BE2C (cell line): ENCODE measurements at regions not wholly inside any gene's neighbourhood (a gene's known extent, or its start where the extent isn't known, plus 50 kb on each side); places are given as distances from the start of the nearest gene placed in this dataset.
"Not testable (repeated sequence)": the region's sequence is repeated elsewhere in the genome, so short reads cannot be mapped to it uniquely, and the experiment has no call there.

Source experiments
- DNase-seq: peaks from one replicate; pipeline ENCODE4 v3.0.0-alpha.2; 2020
- H3K27me3 ChIP-seq: fragments of 250-450 bp; sonication (Bioruptor Pico); 2 replicates; pipeline ENCODE4 v1.5.1; 2020; ENCODE audit warnings: mild to moderate bottlenecking
- H3K36me3 ChIP-seq: fragments of 250-450 bp; sonication (Bioruptor Pico); 2 replicates; pipeline ENCODE4 v1.5.1; 2020; ENCODE audit warnings: mild to moderate bottlenecking
- H3K4me1 ChIP-seq: fragments of 250-450 bp; sonication (Bioruptor Pico); 2 replicates; pipeline ENCODE4 v1.5.1; 2020
- H3K4me3 ChIP-seq: 2 replicates; pipeline ENCODE4 v1.5.1; 2011; ENCODE audit warnings: low read depth, low read length
- H3K9me3 ChIP-seq: fragments of 250-450 bp; sonication (Bioruptor Pico); 2 replicates; pipeline ENCODE4 v1.5.1; 2020
- TF ChIP-seq, protein P1 (sequence below): IDR thresholded peaks from 2 replicates; pipeline ENCODE4 v1.5.1; 2012; ENCODE audit warnings: mild to moderate bottlenecking, low read depth, low read length

DNA sequence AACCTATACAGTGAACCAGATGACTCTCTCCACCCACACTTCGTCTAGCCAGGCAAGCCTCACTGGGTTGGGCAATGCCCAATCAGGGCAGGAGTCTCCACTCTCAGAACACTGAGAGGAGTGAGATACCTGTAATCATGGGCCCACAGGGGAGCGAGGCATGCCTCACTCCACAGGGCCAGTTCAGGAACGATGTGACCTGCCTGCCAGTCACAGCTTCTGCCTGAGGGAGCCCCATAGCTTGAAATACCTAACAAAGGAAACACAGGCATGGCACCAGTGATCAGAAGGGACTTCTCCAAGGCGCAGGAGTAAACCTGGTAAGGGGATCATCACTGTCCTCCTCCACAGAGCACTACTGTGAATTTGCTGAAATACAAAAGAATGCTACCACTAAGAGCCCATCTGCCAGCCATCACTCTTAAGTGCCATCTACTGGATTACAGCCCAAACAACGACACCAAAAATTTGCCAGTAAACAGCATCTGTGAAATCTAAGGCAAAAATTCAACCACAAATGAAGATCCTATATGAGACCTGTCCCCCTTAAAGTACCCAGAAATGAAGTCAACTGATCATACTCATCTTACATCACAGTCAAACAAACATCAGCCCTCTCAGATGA, 689.9 kb upstream of the SEMA6D start:
- TF ChIP-seq, protein P1, sequence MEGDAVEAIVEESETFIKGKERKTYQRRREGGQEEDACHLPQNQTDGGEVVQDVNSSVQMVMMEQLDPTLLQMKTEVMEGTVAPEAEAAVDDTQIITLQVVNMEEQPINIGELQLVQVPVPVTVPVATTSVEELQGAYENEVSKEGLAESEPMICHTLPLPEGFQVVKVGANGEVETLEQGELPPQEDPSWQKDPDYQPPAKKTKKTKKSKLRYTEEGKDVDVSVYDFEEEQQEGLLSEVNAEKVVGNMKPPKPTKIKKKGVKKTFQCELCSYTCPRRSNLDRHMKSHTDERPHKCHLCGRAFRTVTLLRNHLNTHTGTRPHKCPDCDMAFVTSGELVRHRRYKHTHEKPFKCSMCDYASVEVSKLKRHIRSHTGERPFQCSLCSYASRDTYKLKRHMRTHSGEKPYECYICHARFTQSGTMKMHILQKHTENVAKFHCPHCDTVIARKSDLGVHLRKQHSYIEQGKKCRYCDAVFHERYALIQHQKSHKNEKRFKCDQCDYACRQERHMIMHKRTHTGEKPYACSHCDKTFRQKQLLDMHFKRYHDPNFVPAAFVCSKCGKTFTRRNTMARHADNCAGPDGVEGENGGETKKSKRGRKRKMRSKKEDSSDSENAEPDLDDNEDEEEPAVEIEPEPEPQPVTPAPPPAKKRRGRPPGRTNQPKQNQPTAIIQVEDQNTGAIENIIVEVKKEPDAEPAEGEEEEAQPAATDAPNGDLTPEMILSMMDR, result peak; percentile 14; the same call in 1 of the 2 replicates
- Histone ChIP-seq H3K9me3 (no peaks in the 10 kb centered on the region), H3K27me3 (no peaks in the 10 kb centered on the region), H3K4me1 (no peaks in the 10 kb centered on the region), H3K36me3 (no peaks in the 10 kb centered on the region), H3K4me3 (no peak overlapping the region)
- DNase-seq, result no peak

DNA sequence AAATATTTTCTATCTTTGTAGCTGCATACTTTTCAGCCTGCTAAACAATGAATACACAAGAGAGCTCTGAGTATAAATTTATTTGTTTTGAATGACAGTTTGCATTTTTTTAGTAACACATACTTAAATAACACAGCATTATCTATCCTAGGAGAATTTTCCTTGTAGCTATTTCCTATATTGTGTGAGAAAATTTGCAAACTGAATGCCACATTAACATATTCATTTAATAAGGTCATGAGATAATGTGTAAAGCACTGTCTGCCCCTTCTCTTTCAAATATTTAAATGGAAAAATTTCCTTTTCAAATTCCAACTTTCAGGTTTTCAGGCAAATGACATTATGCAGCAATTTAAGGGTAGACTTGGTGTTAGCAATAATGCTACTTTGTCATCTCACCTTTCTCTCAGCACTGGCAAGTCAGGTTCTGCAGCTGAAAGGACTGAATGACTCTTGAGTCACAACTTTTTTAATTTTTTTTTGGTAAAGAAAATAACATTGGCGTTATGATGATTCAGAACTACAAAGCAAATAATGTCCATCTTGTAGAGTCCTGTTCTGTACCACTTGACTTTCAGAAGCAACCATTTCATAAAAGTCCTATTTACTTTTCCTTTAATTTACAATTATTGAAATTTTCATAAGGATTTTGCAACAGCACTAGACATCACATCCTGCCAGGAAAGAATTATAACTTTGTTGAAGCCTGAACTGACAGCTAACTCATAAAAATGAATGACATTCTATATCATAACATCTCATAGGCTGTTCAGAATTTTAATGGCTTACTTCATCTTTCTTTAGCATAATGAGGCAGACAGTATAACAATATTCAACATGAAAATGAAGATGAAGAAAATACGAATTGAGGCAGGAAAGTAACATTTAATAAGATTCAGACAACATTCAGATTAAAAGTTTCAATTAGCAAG, 681.6 kb upstream of the SEMA6D start:
- Histone ChIP-seq H3K36me3 (no peaks in the 10 kb centered on the region), H3K4me3 (no peak overlapping the region), H3K4me1 (no peaks in the 10 kb centered on the region), H3K27me3 (no peaks in the 10 kb centered on the region), H3K9me3 (no peaks in the 10 kb centered on the region)
- TF ChIP-seq, protein P1, result no peak
- DNase-seq, result no peak

DNA sequence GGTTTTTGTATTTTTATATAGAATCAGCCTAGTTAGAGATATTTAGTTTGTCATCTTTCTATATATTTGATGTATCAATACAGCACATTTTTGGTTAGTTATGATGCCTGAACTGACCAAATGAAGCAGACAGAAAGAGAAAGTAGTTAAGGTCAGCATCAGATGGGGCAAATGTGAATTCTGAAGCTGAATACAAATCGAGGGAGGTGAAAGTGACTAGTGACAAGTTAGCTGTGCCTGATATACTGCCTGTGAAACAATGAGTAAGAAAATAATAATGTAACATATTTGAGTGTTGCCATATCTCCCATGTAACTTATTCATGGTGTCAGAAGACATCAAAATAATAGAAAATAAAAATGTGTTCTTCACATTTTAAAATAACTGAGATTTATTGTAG, 680.3 kb upstream of the SEMA6D start:
- Histone ChIP-seq H3K27me3 (no peaks in the 10 kb centered on the region), H3K4me1 (no peaks in the 10 kb centered on the region), H3K9me3 (no peaks in the 10 kb centered on the region), H3K36me3 (no peaks in the 10 kb centered on the region), H3K4me3 (no peak overlapping the region)
- TF ChIP-seq, protein P1, result no peak
- DNase-seq, result no peak

DNA sequence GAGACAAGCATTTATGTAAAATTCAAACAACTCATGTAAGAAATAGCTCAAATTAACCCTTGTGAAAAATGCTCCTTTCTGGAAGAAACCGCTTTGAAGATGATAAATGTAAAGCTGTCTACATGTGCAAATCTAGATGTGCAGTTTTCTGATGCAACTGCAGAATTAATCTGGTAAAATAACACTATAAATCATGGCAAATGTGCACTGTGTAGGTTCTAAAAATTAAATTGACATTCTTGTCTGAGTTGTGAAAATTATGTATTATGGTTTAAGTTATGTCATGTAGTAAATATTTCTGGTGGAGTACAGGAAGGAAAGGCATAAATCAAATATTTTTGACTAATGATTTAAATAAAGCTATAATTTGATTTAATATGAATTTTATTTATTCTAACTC, 678.1 kb upstream of the SEMA6D start:
- no peak overlapping the region for H3K4me3 ChIP-seq
- no peaks in the 10 kb centered on the region for H3K4me1 ChIP-seq
- no peak for DNase-seq
- H3K36me3 ChIP-seq, result no peaks in the 10 kb centered on the region
- no peaks in the 10 kb centered on the region for H3K27me3 ChIP-seq
- no peaks in the 10 kb centered on the region for H3K9me3 ChIP-seq
- TF ChIP-seq, protein P1, result no peak

DNA sequence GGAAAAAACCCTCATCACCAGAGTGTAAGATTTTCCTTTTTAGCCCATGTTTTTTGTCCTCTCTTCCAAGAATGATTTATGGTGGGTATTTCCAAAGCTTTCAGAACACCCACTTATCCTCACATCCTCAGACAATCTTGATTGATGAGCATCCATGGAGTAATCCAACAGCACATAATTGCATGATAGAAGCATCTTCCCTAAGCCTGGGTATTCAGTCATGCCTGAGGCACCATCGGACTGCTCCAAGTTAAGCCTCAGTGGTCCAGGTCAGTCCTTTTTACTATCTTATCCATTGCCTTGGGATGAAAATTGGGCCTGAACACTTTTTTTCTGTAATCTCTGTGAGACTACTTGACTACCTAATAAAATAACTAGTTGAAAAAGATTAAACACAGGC, 676.0 kb upstream of the SEMA6D start:
- no peaks in the 10 kb centered on the region for H3K9me3 ChIP-seq
- no peaks in the 10 kb centered on the region for H3K36me3 ChIP-seq
- no peaks in the 10 kb centered on the region for H3K4me1 ChIP-seq
- H3K4me3 ChIP-seq, result no peak overlapping the region
- TF ChIP-seq, protein P1, result no peak
- DNase-seq, result no peak
- H3K27me3 ChIP-seq, result no peaks in the 10 kb centered on the region

DNA sequence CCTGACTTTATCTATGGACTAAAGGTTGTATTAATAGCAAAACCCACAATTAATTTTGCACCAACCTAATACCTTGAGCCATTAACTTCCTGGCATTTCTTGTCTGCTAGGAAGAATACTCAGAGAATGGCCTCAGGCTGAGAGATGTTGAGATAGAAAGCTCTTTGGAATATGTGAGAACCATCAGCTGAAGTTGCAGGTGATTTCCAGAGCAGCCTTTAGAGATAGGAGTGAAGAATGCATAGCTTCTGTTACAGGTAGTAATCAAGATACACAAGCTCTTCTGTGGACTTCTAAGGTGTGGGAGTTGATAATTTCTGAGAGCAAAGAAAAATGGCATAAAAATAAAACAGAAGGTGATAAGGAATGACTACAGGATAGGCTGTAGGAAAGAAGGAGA, 669.3 kb upstream of the SEMA6D start:
- not testable (repeated sequence) for H3K4me1 ChIP-seq, H3K27me3 ChIP-seq, H3K4me3 ChIP-seq, H3K36me3 ChIP-seq, DNase-seq, H3K9me3 ChIP-seq
